ENCODE measurements at regions not wholly inside any gene's neighbourhood (a gene's known extent, or its start where the extent isn't known, plus 50 kb on each side); places are given as distances from the start of the nearest gene placed in this dataset.
A peak's percentile ranks its signal among the peaks of the same experiment; 100 is the strongest.
"Not testable (repeated sequence)": the region's sequence is repeated elsewhere in the genome, so short reads cannot be mapped to it uniquely, and the experiment has no call there.

- peak; percentile 29 for DNase-seq
Measured at GRCh38 chr6:44036699-44037101, 90.6 kb downstream of the MRPL14 start.

- no peak for DNase-seq
Measured at GRCh38 chr6:44036196-44036595, 91.1 kb downstream of the MRPL14 start.

DNA sequence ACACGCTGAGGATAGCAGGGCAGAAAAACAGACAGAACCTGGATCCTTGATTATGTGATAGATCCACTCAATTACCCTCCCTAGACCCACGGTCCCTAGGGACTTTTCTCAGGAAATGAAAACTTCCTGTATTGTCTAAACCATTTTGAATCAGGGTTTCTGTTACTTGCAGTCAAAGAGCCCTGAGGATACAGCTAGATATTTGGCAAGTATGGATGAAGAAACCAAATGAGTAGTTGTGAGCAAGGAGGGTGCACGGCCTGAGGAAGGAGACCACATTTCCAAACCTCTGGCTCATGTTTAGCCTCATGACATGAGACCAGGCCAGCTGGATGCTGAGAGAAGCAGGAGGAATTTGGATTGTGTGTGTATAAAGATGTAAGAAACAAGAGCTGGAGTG, 91.6 kb downstream of the MRPL14 start:
- DNase-seq, result no peak

GRCh38 chr6:44034931-44035345, 92.3 kb downstream of the MRPL14 start:
- DNase-seq, result no peak

GRCh38 chr6:44034391-44034861, 92.8 kb downstream of the MRPL14 start:
- no peak for DNase-seq

- DNase-seq, result no peak
Measured at GRCh38 chr6:44030812-44031454, 96.3 kb downstream of the MRPL14 start.

DNA sequence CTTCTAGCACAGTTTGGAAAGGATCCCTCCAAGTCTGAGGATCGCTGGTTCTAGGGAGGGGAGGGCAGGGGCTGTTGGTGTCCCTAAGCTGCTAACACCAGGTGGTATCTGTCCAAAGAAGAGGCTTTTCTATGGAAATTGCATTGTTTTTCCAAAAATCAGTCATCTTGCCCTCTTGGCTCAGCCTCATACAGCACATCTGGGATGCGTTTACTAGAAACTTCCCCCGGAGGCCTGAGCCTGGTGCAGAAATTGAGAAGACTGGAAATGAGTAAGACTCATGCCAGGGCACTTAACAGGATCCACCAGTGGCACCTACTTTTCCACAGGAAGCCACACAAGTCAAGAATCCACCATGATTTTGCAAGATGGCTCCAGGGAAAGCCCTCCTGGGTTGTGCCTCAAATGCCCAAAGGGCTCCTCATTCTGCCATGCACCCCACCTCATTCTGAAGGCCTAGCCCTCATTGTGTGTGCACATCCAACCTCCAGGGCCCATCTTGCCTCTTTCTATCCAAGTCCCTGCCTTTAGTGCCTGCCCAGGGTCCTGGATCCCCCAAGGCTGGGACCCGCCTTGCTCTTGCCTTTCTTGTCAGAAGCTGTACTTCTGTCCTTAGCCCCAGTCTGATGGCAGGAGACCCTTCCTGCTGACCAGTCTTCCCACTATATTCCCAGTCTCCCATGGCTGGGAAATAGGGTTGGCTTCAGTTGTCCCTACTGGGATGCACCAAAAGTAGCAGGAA, 97.6 kb downstream of the MRPL14 start:
- DNase-seq, result no peak

DNA sequence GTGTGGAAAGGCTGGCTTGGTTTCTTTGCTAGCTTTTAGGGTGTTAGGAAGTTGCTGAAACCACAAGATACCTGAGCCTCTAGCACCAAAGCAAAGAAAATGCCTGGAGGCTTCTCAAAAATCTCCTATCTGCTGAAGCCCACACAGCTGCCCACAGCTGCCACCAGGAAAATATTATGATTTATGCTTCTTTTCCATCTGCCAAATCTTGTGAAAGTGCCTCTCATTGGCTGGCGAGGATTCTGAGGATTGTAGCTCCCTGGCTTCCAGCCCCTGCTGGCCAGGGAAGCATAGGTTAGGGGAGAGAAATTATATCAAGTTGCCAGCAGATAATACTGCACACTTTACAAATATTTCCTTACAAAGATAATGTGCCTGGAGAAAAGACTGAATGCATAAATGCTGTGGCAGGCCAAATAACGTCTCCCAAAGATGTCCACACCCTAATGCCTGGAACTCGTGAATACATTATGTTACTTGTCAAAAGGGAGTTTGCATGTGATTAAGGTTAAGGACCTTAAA, 98.4 kb downstream of the MRPL14 start:
- DNase-seq, result no peak

- no peak for DNase-seq
Measured at GRCh38 chr6:44025226-44025625, 102.0 kb downstream of the MRPL14 start.

DNA sequence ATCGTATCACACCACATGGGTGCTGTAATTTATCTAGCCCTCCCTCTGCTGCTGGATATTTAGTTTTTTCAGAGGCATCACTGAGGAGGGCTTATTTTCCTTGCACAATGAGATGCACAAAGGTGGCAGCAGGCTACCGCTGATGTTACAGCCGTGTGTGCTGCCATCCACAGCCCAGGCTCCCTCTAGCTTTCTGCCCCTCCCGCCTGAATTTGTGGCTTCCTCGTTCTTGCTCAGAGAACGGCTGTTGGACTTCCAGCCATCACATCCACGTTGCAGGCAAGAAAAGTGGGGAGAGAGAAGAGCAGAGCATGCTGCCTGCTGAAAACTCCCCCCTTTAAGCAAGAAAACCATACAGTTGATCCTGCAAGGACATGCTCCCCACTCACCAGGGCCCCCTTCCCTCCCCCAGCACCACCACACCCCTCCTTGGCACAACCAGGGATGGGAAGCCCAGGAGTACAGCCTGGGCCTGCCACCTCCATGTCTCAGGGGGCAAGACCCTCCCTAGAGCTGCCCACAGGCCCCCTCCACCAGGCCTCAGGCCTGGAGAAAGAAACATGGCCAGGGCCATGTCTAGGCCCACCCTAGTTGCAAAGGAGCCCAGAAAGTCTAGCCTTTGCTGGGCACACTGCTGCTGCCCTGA, 102.6 kb downstream of the MRPL14 start:
- DNase-seq, result no peak

DNA sequence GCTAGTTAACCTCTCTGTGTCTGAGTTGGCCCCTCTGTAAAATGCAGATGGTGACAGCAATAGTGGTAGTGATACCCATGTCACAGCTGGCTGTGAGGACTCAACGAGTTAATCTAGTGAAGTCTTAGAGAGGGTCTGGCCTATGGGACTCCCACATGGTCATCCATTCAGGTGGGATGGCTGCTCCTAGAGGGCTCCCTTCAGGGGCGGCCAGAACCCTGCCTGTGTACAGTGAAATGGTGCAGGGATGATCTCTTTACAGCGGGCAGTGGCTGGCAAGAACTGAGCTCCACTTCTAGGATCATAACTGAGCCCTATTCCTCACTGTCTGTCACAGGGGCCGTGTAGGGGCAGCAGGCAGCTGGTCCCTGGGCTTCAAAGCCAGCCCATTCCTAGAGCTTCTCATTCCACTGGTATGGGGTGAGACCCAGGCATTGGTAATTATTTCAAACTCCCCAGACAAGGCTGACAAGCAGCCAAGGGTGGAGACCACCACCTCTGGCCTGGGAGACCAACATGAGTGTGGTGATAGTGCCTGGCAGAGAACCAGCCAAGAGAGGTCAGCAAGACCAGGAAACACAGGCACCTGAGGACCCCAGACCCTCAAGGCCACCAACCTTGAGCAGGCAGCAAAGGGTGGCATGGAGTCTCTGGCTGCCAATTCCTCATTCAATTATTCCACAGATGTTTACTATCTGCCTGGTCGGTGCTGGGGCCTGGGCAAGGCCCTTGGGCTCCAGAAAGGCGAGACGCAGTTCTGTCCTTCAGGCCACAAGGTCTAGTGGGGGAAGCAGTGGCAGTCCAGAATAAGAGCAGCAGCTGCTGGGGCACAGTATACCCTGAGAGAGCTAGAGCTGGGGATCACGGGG, 103.4 kb downstream of the MRPL14 start:
- DNase-seq, result no peak

DNA sequence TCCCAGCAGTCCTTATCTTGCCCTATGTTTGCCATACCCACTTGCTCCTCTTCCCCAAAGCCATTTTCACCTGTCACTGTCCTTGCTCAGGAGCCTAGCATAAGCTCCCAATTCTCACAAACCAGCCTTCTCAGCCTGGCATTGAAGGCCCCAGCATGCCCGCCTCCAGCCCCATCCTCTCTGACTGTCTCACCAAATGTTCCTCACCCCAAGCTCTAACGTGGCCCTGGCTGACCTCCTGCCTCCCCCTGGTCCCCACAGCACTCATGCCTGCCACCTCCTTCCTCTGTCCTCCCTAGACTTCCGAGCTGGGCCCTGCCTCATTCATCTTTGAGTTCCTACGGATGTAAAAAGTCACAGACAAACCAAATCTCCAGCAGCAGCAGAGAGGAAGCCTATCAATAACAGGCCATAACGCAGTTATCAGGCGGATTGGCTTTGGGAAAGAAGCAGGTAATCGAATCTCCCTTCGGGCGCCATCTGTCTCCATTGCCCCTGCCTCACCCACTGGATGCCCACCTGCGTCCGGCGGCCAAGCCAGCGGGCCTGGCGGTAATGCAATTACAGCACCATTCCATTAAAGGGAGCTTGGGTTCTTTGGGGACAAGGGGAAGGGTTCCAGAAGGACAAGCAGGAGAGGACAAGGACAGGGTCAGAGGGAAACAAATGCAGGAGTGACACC, 104.4 kb downstream of the MRPL14 start:
- no peak for DNase-seq

- DNase-seq, result peak; percentile 33
Measured at GRCh38 chr6:44022296-44022661, 105.0 kb downstream of the MRPL14 start.

- DNase-seq, result no peak
Measured at GRCh38 chr6:44021589-44022295, 105.5 kb downstream of the MRPL14 start.

- DNase-seq, result no peak
Measured at GRCh38 chr6:44020664-44021425, 106.4 kb downstream of the MRPL14 start.

GRCh38 chr6:44020148-44020547, 107.1 kb downstream of the MRPL14 start:
- no peak for DNase-seq

GRCh38 chr6:44017307-44017706, 109.9 kb downstream of the MRPL14 start:
- DNase-seq, result not testable (repeated sequence)

DNA sequence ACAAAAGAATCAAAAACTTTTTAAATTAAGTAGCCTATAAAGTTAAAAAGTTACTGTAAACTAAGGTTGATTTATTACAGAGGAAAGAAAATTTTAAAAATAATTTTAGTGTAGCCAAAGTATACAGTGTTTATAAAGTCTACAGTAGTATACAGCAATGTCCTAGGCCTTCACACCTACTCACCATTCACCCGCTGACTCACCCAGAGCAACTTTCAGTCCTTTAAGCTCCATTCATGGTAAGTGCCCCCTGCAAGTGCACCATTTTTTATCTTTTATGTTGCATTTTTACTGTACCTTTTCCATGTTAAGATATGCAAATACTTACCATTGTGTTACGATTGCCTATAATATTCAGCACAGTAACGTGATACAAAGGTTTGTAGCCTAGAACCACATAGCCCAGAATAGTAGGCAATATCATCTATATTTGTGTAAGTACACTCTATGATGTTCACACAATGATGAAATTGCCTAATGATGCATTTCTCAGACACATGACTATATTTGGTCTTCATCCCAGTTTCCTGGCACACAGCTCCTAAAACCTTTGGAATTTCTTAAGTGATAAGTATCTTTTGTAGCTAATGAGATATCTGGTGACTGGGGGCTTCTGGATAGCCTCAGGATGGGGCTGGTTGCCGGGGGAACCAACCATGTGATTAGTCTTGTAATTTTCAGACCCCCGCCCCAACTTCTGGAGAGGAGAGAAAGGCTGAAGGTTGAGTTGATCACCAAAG, 111.0 kb downstream of the MRPL14 start:
- no peak for DNase-seq

- peak; percentile 66 for DNase-seq
Measured at GRCh38 chr6:44012078-44012493, 115.2 kb downstream of the MRPL14 start.

DNA sequence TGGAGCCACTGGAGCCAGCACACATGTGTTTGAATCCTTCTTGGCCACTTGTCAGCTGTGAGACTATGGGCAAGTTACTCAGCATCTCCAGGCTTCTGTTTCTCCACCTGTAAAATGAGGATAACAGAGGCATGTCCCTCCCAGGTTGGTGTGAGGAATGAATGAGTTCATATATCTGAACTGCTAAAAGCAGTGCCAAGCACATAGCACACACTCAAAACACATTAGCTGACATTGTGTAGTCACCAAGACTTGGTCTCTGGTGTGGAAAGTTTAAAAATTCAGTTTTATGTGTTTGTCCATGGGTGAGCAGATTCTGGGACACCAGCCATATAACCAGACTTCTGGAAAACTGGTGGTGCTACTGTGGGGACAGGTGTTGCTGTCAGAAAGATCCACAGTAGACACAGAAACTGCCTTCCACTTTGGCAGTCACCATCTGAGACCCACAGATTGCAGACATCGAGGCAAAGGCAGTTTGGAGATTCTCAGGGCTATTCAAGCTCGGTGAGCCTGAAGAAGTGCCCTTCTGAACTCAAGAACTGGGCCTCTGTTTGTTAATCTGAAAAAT, 115.8 kb downstream of the MRPL14 start:
- no peak for DNase-seq

Measured in CD4-positive, alpha-beta T cell treated with Interleukin-15 for 1 hour (primary cell).